HUES48 (cell line): ENCODE measurements at regions not wholly inside any gene's neighbourhood (a gene's known extent, or its start where the extent isn't known, plus 50 kb on each side); places are given as distances from the start of the nearest gene placed in this dataset.
"Not testable (repeated sequence)": the region's sequence is repeated elsewhere in the genome, so short reads cannot be mapped to it uniquely, and the experiment has no call there.

Experiments
- H3K27ac ChIP-seq: one replicate; pipeline ENCODE4 v1.7.0; 2013; ENCODE audit warnings: low read depth, low read length, inconsistent platforms
- H3K27me3 ChIP-seq: 2 replicates; pipeline ENCODE4 v1.6.1; 2013; ENCODE audit warnings: mild to moderate bottlenecking, low read length; ENCODE audit not compliant: control insufficient read depth, insufficient read depth
- H3K36me3 ChIP-seq: 2 replicates; pipeline ENCODE4 v1.6.1; 2013; ENCODE audit warnings: low read length; ENCODE audit not compliant: control insufficient read depth, insufficient read depth
- H3K4me1 ChIP-seq: 2 replicates; pipeline ENCODE4 v1.6.1; 2013; ENCODE audit warnings: mild to moderate bottlenecking, low read length; ENCODE audit not compliant: control insufficient read depth, insufficient read depth
- H3K4me3 ChIP-seq: 2 replicates; pipeline ENCODE4 v1.5.1; 2013; ENCODE audit warnings: mild to moderate bottlenecking, low read depth, low read length
- H3K9ac ChIP-seq: 2 replicates; pipeline ENCODE4 v1.6.1; 2013; ENCODE audit warnings: mild to moderate bottlenecking, low read depth, low read length, moderate library complexity
- H3K9me3 ChIP-seq: 2 replicates; pipeline ENCODE4 v1.6.1; 2013; ENCODE audit warnings: low read length; ENCODE audit not compliant: control insufficient read depth, insufficient read depth

GRCh38 chr17:77616254-77616731, 342.2 kb upstream of the TNRC6C start:
- Histone ChIP-seq H3K36me3 (no peaks in the 10 kb centered on the region), H3K4me1 (peaks cover 5% of the 10 kb centered on the region; the same call in 1 of the 2 replicates), H3K27ac (no peak overlapping the region), H3K9ac (no peak overlapping the region), H3K27me3 (no peaks in the 10 kb centered on the region; the same call in 1 of the 2 replicates), H3K9me3 (0 out of 2 replicates have a peak, but pooled peaks cover 4% of the 10 kb centered on the region), H3K4me3 (no peak overlapping the region)

GRCh38 chr17:77617516-77617915, 341.0 kb upstream of the TNRC6C start:
- Histone ChIP-seq H3K9me3 (0 out of 2 replicates have a peak, but pooled peaks cover 4% of the 10 kb centered on the region), H3K4me3 (no peak overlapping the region), H3K4me1 (peaks cover 5% of the 10 kb centered on the region; the same call in 1 of the 2 replicates), H3K36me3 (no peaks in the 10 kb centered on the region), H3K9ac (no peak overlapping the region), H3K27me3 (no peaks in the 10 kb centered on the region; the same call in 1 of the 2 replicates), H3K27ac (no peak overlapping the region)

DNA sequence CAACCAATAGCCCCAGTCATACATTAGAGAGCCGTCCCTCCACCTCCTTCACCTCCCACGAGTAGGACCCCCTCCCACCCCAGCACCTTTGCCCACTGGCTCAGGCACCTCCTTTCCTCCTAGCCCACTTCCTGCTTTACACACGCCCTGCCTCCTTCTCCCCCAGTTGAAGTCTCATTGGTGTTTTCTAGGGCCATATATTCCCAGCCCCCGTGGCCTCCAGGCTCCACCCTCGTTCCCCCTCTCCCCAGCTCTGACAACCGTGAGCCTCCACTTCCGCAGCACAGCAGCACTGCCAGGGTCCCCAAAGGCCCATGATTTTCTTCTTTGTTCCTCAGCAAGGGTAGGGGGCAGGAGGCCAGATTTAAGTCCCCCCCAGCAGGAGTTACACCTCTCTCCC, 340.3 kb upstream of the TNRC6C start:
- peaks cover 5% of the 10 kb centered on the region; the same call in 1 of the 2 replicates for H3K4me1 ChIP-seq
- no peak overlapping the region for H3K27ac ChIP-seq
- H3K4me3 ChIP-seq, result no peak overlapping the region
- H3K9me3 ChIP-seq, result 0 out of 2 replicates have a peak, but pooled peaks cover 4% of the 10 kb centered on the region
- H3K27me3 ChIP-seq, result no peaks in the 10 kb centered on the region; the same call in 1 of the 2 replicates
- no peak overlapping the region for H3K9ac ChIP-seq
- H3K36me3 ChIP-seq, result no peaks in the 10 kb centered on the region

GRCh38 chr17:77618731-77619130, 339.8 kb upstream of the TNRC6C start:
- Histone ChIP-seq H3K4me3 (no peak overlapping the region), H3K9me3 (0 out of 2 replicates have a peak, but pooled peaks cover 4% of the 10 kb centered on the region), H3K4me1 (peaks cover 5% of the 10 kb centered on the region; the same call in 1 of the 2 replicates), H3K9ac (no peak overlapping the region), H3K36me3 (no peaks in the 10 kb centered on the region), H3K27me3 (no peaks in the 10 kb centered on the region; the same call in 1 of the 2 replicates), H3K27ac (no peak overlapping the region)

- no peak overlapping the region for H3K4me3 ChIP-seq
- H3K4me1 ChIP-seq, result peaks cover 5% of the 10 kb centered on the region; the same call in 1 of the 2 replicates
- no peak overlapping the region for H3K9ac ChIP-seq
- H3K36me3 ChIP-seq, result no peaks in the 10 kb centered on the region
- no peak overlapping the region for H3K27ac ChIP-seq
- no peaks in the 10 kb centered on the region; the same call in 1 of the 2 replicates for H3K27me3 ChIP-seq
- 0 out of 2 replicates have a peak, but pooled peaks cover 4% of the 10 kb centered on the region for H3K9me3 ChIP-seq
Measured at GRCh38 chr17:77619326-77619725, 339.2 kb upstream of the TNRC6C start.

DNA sequence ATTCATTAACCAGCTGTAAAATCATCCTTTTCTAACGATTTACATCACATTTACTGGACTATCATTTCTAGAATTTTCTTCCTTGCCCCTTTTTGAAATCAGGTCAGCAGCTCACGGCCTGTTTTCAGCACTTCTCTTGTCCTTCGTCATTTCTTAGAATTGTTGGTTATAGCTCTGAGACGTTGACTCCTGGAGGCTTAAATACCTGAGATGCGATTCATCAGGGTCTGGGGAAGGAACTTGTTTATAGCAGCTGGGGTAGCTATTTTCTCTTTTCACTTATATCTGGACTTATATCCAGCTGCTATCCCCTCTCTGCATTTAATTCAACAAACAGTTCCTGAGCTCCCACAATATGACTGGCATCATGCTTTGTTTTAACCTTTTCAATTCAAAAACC, 338.7 kb upstream of the TNRC6C start:
- no peak overlapping the region for H3K9ac ChIP-seq
- peaks cover 5% of the 10 kb centered on the region; the same call in 1 of the 2 replicates for H3K4me1 ChIP-seq
- no peak overlapping the region for H3K4me3 ChIP-seq
- H3K36me3 ChIP-seq, result no peaks in the 10 kb centered on the region
- no peaks in the 10 kb centered on the region; the same call in 1 of the 2 replicates for H3K27me3 ChIP-seq
- H3K27ac ChIP-seq, result no peak overlapping the region
- H3K9me3 ChIP-seq, result 0 out of 2 replicates have a peak, but pooled peaks cover 4% of the 10 kb centered on the region

DNA sequence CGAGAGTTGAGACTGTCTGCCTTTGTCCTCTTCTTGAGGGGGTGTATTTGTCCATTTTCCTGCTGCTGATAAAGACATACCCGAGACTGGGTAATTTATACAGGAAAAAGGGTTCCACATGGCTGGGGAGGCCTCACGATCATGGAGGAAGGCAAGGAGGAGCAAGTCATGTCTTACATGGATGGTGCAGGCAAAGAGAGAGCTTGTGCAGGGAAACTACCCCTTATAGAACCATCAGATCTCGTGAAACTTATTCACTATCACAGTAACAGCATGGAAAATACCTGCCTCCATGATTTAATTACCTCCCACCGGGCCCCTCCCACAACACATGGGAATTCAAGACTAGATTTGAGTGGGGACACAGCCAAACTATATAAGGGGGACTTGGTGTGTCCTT, 338.2 kb upstream of the TNRC6C start:
- Histone ChIP-seq H3K9ac (no peak overlapping the region), H3K27me3 (no peaks in the 10 kb centered on the region; the same call in 1 of the 2 replicates), H3K4me1 (peaks cover 5% of the 10 kb centered on the region; the same call in 1 of the 2 replicates), H3K4me3 (no peak overlapping the region), H3K27ac (no peak overlapping the region), H3K9me3 (0 out of 2 replicates have a peak, but pooled peaks cover 4% of the 10 kb centered on the region), H3K36me3 (no peaks in the 10 kb centered on the region)

- not testable (repeated sequence) for H3K36me3 ChIP-seq, H3K27ac ChIP-seq, H3K4me3 ChIP-seq, H3K9ac ChIP-seq, H3K9me3 ChIP-seq, H3K4me1 ChIP-seq, H3K27me3 ChIP-seq
Measured at GRCh38 chr17:77622084-77622483, 336.4 kb upstream of the TNRC6C start.

- Histone ChIP-seq H3K27ac (no peak overlapping the region), H3K9me3 (0 out of 2 replicates have a peak, but pooled peaks cover 4% of the 10 kb centered on the region), H3K36me3 (no peaks in the 10 kb centered on the region), H3K9ac (no peak overlapping the region), H3K4me3 (no peak overlapping the region), H3K27me3 (no peaks in the 10 kb centered on the region), H3K4me1 (peaks cover 4% of the 10 kb centered on the region; the same call in 1 of the 2 replicates)
Measured at GRCh38 chr17:77622647-77623046, 335.9 kb upstream of the TNRC6C start.

GRCh38 chr17:77623321-77623720, 335.2 kb upstream of the TNRC6C start:
- H3K9me3 ChIP-seq, H3K9ac ChIP-seq, H3K27ac ChIP-seq, H3K27me3 ChIP-seq, H3K36me3 ChIP-seq, H3K4me1 ChIP-seq, H3K4me3 ChIP-seq: not testable (repeated sequence)

DNA sequence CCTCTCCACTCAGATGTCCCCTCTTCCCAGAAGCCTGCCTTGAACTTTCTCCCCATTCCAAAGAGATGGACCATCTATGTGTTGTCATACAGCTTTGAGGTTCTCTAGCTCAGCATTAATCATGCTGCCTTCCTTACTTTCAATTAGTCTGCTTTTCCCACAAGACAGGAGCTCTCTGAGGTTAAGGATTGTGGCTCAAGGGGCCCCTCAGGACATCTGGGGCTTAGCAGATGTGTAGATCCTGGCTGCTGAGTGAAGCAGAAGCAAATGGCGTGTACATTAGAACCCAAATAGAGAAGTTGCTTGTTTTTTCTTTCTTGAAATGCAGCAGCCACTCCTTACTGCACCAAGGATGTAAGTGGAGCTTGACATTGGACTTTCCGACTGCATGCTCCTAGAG, 330.5 kb upstream of the TNRC6C start:
- no peaks in the 10 kb centered on the region for H3K27me3 ChIP-seq
- no peak overlapping the region for H3K4me3 ChIP-seq
- no peaks in the 10 kb centered on the region for H3K9me3 ChIP-seq
- no peak overlapping the region for H3K27ac ChIP-seq
- H3K9ac ChIP-seq, result no peak overlapping the region
- H3K4me1 ChIP-seq, result no peaks in the 10 kb centered on the region
- H3K36me3 ChIP-seq, result no peaks in the 10 kb centered on the region
